ENCODE measurements at regions not wholly inside any gene's neighbourhood (a gene's known extent, or its start where the extent isn't known, plus 50 kb on each side); places are given as distances from the start of the nearest gene placed in this dataset.

DNA sequence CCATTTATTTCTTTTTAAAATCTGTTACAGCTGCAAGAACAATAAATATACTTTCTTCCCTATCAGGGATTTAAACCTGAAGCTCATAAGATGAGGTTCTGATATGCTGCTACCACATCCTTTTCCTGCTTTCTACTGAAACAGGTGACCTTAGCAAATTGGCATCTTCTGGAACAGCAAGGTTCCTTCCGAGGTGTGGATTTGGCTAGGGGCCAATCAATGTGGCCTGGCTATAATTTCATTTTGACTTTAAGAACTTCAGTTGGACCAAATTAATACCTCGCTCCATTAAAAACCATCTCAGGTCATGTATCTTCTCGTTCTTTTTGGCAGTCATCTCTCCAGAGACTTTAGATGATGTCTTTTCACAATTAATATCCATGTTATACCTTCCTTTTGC lies 53.4 kb upstream of the C3orf80 start:
- FAIRE-seq = no peak
- no peak for TF ChIP-seq POLR2AphosphoS5 (IDR thresholded peaks at IDR 0.05; ENCODE audit: low read depth, low read length)
- TF ChIP-seq TAF1 (IDR thresholded peaks at IDR 0.05; ENCODE audit: borderline replicate concordance, low read depth, low read length) = no peak
- TF ChIP-seq POLR2A (IDR thresholded peaks at IDR 0.05; ENCODE audit: low read depth, low read length) = no peak
- DNase-seq (ENCODE audit: insufficient read length) = no peak

GRCh38 chr3:160174621-160175020 lies 50.6 kb upstream of the C3orf80 start:
- DNase-seq (ENCODE audit: insufficient read length) (no peak), FAIRE-seq (no peak)
- TF ChIP-seq TAF1 (IDR thresholded peaks at IDR 0.05; ENCODE audit: borderline replicate concordance, low read depth, low read length) (no peak), POLR2AphosphoS5 (IDR thresholded peaks at IDR 0.05; ENCODE audit: low read depth, low read length) (no peak), POLR2A (IDR thresholded peaks at IDR 0.05; ENCODE audit: low read depth, low read length) (no peak)
